H1 (cell line): ENCODE measurements at regions not wholly inside any gene's neighbourhood (a gene's known extent, or its start where the extent isn't known, plus 50 kb on each side); places are given as distances from the start of the nearest gene placed in this dataset.

Experiments
- ASH2L ChIP-seq: fragments of 200-600, 300-600 bp; sonication (generic); IDR thresholded peaks from one replicate; pipeline ENCODE4 v1.7.1; 2017; ENCODE audit warnings: low read length
- CHD7 ChIP-seq: fragments of 300-600 bp; sonication (generic); IDR thresholded peaks from 2 replicates; pipeline ENCODE4 v1.7.1; 2012; ENCODE audit warnings: low read length, moderate library complexity, mild to moderate bottlenecking, inconsistent platforms; ENCODE audit not compliant: insufficient replicate concordance
- EP300 ChIP-seq, 2 experiments: IDR thresholded peaks; 1 replicate in 1 of 2; 2 replicates in 1 of 2; pipeline ENCODE4 v1.6.1; 2011 to 2012; ENCODE audit warnings: low read depth in 2 of 2, low read length in 2 of 2, mild to moderate bottlenecking in 2 of 2, borderline replicate concordance in 1 of 2, inconsistent platforms in 1 of 2, moderate library complexity in 1 of 2
- EZH2 ChIP-seq: fragments of 200-600 bp; sonication (generic); IDR thresholded peaks from 2 replicates; pipeline ENCODE4 v1.7.1; 2012; ENCODE audit warnings: low read depth, mild to moderate bottlenecking, moderate library complexity, low read length, inconsistent platforms; ENCODE audit not compliant: severe bottlenecking
- FOSL1 ChIP-seq: IDR thresholded peaks from 2 replicates; pipeline ENCODE4 v1.6.1; 2011; ENCODE audit warnings: mild to moderate bottlenecking, low read depth, low read length, moderate library complexity; ENCODE audit not compliant: insufficient read depth
- ZNF274 ChIP-seq: IDR thresholded peaks from 2 replicates; pipeline ENCODE4 v1.7.0; 2012; ENCODE audit warnings: low read length, borderline replicate concordance; ENCODE audit errors: extremely low read depth

DNA sequence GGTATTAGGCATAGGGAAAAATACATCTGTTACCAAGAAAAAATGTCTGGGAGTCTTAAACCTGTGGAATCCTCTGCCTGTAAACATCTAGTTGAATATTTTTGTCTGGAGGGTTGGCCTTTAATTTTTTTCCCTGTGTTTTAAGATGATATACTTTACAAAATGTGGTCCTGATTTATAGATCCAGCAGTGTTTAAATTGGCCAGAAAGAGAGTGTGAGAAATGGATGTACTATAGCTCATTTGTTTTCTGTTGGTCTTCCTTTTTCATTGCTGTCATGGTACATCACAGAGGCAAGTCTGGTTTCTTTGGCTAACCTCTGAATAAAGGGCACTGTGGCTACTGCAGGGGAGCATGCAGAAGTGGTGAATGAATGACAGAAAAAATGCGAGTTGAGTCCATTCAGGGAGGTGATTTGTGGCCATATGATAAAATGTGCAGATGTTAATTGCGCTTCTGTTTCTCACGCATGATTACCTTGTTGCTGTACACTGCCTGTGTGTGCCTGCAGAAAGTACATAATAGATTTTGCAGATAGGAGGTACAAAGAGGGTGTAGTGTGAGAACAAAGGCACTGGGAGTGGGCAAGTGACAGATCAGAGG, 150.0 kb downstream of the NFKBIZ start (continued):
- TF ChIP-seq CHD7: no peak
- no peak for TF ChIP-seq FOSL1
- TF ChIP-seq ASH2L: no peak
- no peak for TF ChIP-seq EP300 (IDR thresholded peaks at IDR 0.05; ENCODE audit: borderline replicate concordance in 1 of 2, low read depth in 2 of 2, low read length in 2 of 2)
- TF ChIP-seq EZH2: no peak
- no peak for TF ChIP-seq ZNF274
